ENCODE measurements at regions not wholly inside any gene's neighbourhood (a gene's known extent, or its start where the extent isn't known, plus 50 kb on each side); places are given as distances from the start of the nearest gene placed in this dataset.

DNA sequence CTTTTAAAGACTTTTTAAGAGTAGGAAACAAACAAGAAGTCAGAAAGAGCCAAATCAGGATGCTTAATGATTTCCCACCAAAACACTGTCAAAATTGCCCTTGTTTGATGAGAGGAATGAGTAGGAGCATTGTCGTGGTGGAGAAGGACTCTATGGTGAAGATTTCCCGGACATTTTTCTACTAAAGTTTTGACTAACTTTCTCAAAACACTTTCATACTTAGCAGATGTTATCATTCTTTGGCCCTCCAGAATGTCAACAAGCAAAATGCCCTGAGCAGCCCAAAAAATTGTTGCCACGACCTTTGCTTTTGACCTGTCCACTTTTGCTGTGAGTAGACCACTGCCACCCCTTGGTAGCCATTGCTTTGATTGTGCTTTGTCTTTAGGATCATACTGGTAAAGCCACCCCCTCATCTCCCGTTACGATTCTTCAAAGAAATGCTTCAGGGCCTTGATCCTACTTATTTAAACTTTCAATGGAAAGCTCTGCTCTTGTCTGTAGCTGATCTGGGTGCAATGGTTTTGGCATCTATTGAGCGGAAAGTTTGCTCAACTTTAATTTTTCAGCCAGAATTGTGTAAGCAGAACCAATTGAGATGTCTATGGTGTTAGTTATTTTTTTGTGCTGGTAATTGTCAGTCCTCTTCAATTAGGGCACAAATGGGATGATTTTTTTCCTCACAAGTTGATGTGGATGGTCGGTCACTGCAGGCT lies 67.2 kb downstream of the ADM start:
- DNase-seq, result no peak
- Histone ChIP-seq H4K5ac (ENCODE audit: low read length) (no peak overlapping the region), H3K4ac (ENCODE audit: low read depth, low read length) (no peak overlapping the region), H2BK15ac (replicated peaks; ENCODE audit: low read depth) (no peak overlapping the region), H3K9ac (ENCODE audit: low read length) (no peak overlapping the region), H3K36me3 (ENCODE audit: control insufficient read depth, insufficient read depth, low read length) (no peaks in the 10 kb centered on the region), H3K56ac (ENCODE audit: low read length) (no peak overlapping the region), H4K8ac (ENCODE audit: low read depth, low read length) (no peak overlapping the region), H3K18ac (ENCODE audit: low read length) (no peak overlapping the region), H3K4me3 (ENCODE audit: low read length) (no peak overlapping the region), H3K4me2 (ENCODE audit: low read length) (no peak overlapping the region), H3K4me1 (ENCODE audit: control insufficient read depth, low read depth, low read length) (no peaks in the 10 kb centered on the region), H3K23ac (ENCODE audit: low read length) (no peak overlapping the region), H3K27ac (ENCODE audit: low read depth, low read length) (no peak overlapping the region), H3K79me1 (ENCODE audit: low read length) (no peaks in the 10 kb centered on the region), H2BK5ac (ENCODE audit: low read length) (no peak overlapping the region), H3K79me2 (ENCODE audit: control insufficient read depth, insufficient read depth, low read length) (no peaks in the 10 kb centered on the region), H2BK120ac (ENCODE audit: low read depth, low read length) (no peak overlapping the region), H3K27me3 (ENCODE audit: insufficient read depth, low read length, poor library complexity) (no peaks in the 10 kb centered on the region), H2AK5ac (ENCODE audit: low read length) (no peak overlapping the region)
- no CpG with 5 or more reads among the region's 7 CpGs for WGBS (ENCODE audit: extremely low coverage, insufficient coverage, low lambda C conversion rate)

DNA sequence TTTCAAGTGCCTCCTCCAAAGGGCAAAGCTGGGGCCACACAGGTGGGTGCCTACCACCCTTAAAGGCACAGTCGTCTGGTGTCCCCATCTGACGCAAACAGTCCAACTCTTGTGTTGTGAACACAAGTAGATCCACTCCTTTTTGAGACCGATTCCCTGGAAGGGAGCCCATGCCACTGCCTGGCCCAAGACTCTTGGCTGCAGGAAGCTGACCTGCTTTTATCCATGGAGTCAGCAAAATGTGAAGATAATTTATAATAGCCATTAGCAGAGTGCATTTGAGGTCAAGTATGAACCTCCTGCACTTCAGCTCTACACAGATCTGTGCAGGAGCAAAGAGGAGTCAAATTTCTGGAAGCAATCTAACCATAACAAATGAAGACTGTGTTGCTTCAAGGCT lies 68.5 kb downstream of the ADM start:
- no peaks in the 10 kb centered on the region for H3K36me3 ChIP-seq (ENCODE audit: control insufficient read depth, insufficient read depth, low read length)
- H4K5ac ChIP-seq (ENCODE audit: low read length), result no peak overlapping the region
- H3K79me2 ChIP-seq (ENCODE audit: control insufficient read depth, insufficient read depth, low read length), result no peaks in the 10 kb centered on the region
- no peak overlapping the region for H3K23ac ChIP-seq (ENCODE audit: low read length)
- no peaks in the 10 kb centered on the region for H3K79me1 ChIP-seq (ENCODE audit: low read length)
- H2BK120ac ChIP-seq (ENCODE audit: low read depth, low read length), result no peak overlapping the region
- H2BK5ac ChIP-seq (ENCODE audit: low read length), result no peak overlapping the region
- WGBS (ENCODE audit: extremely low coverage, insufficient coverage, low lambda C conversion rate), result no CpG with 5 or more reads among the region's 3 CpGs
- no peak overlapping the region for H2BK15ac ChIP-seq (replicated peaks; ENCODE audit: low read depth)
- H4K8ac ChIP-seq (ENCODE audit: low read depth, low read length), result no peak overlapping the region
- H3K27ac ChIP-seq (ENCODE audit: low read depth, low read length), result no peak overlapping the region
- no peaks in the 10 kb centered on the region for H3K4me1 ChIP-seq (ENCODE audit: control insufficient read depth, low read depth, low read length)
- no peak overlapping the region for H3K4me3 ChIP-seq (ENCODE audit: low read length)
- H3K27me3 ChIP-seq (ENCODE audit: insufficient read depth, low read length, poor library complexity), result no peaks in the 10 kb centered on the region
- no peak overlapping the region for H3K56ac ChIP-seq (ENCODE audit: low read length)
- no peak overlapping the region for H3K4ac ChIP-seq (ENCODE audit: low read depth, low read length)
- H3K18ac ChIP-seq (ENCODE audit: low read length), result no peak overlapping the region
- no peak for DNase-seq
- no peak overlapping the region for H3K4me2 ChIP-seq (ENCODE audit: low read length)
- H3K9ac ChIP-seq (ENCODE audit: low read length), result no peak overlapping the region
- H2AK5ac ChIP-seq (ENCODE audit: low read length), result no peak overlapping the region

- no peaks in the 10 kb centered on the region for H3K79me1 ChIP-seq (ENCODE audit: low read length)
- H3K4me1 ChIP-seq (ENCODE audit: control insufficient read depth, low read depth, low read length), result no peaks in the 10 kb centered on the region
- no peak overlapping the region for H4K5ac ChIP-seq (ENCODE audit: low read length)
These were observed 69.1 kb downstream of the ADM start for GRCh38 chr11:10373929-10374328.

GRCh38 chr11:10374386-10374785 lies 69.5 kb downstream of the ADM start:
- no peak overlapping the region for H3K9ac ChIP-seq (ENCODE audit: low read length)
- H4K8ac ChIP-seq (ENCODE audit: low read depth, low read length), result no peak overlapping the region
- no peak overlapping the region for H4K5ac ChIP-seq (ENCODE audit: low read length)
- H3K4ac ChIP-seq (ENCODE audit: low read depth, low read length), result no peak overlapping the region
- WGBS (ENCODE audit: extremely low coverage, insufficient coverage, low lambda C conversion rate), result no CpG with 5 or more reads among the region's 1 CpG
- no peak overlapping the region for H3K4me2 ChIP-seq (ENCODE audit: low read length)
- no peak overlapping the region for H3K18ac ChIP-seq (ENCODE audit: low read length)
- no peak overlapping the region for H2BK120ac ChIP-seq (ENCODE audit: low read depth, low read length)
- H3K79me1 ChIP-seq (ENCODE audit: low read length), result no peaks in the 10 kb centered on the region
- no peaks in the 10 kb centered on the region for H3K79me2 ChIP-seq (ENCODE audit: control insufficient read depth, insufficient read depth, low read length)
- peak overlapping the region; percentile 3 for H3K27ac ChIP-seq (ENCODE audit: low read depth, low read length)
- H3K36me3 ChIP-seq (ENCODE audit: control insufficient read depth, insufficient read depth, low read length), result no peaks in the 10 kb centered on the region
- H3K4me3 ChIP-seq (ENCODE audit: low read length), result no peak overlapping the region
- no peaks in the 10 kb centered on the region for H3K4me1 ChIP-seq (ENCODE audit: control insufficient read depth, low read depth, low read length)
- H3K56ac ChIP-seq (ENCODE audit: low read length), result no peak overlapping the region
- no peak for DNase-seq
- H2BK5ac ChIP-seq (ENCODE audit: low read length), result no peak overlapping the region
- no peak overlapping the region for H2AK5ac ChIP-seq (ENCODE audit: low read length)
- H2BK15ac ChIP-seq (replicated peaks; ENCODE audit: low read depth), result no peak overlapping the region
- no peaks in the 10 kb centered on the region for H3K27me3 ChIP-seq (ENCODE audit: insufficient read depth, low read length, poor library complexity)
- no peak overlapping the region for H3K23ac ChIP-seq (ENCODE audit: low read length)

More at GRCh38 chr11:10373929-10374328, 69.1 kb downstream of the ADM start:
- H3K79me2 ChIP-seq (ENCODE audit: control insufficient read depth, insufficient read depth, low read length), result no peaks in the 10 kb centered on the region
- no peak overlapping the region for H3K4ac ChIP-seq (ENCODE audit: low read depth, low read length)
- no peaks in the 10 kb centered on the region for H3K27me3 ChIP-seq (ENCODE audit: insufficient read depth, low read length, poor library complexity)
- H3K18ac ChIP-seq (ENCODE audit: low read length), result no peak overlapping the region
- no CpG with 5 or more reads among the region's 1 CpG for WGBS (ENCODE audit: extremely low coverage, insufficient coverage, low lambda C conversion rate)
- no peak overlapping the region for H2BK120ac ChIP-seq (ENCODE audit: low read depth, low read length)
- H3K27ac ChIP-seq (ENCODE audit: low read depth, low read length), result no peak overlapping the region
- H2AK5ac ChIP-seq (ENCODE audit: low read length), result no peak overlapping the region
- no peak overlapping the region for H3K4me2 ChIP-seq (ENCODE audit: low read length)
- H2BK15ac ChIP-seq (replicated peaks; ENCODE audit: low read depth), result no peak overlapping the region
- no peak overlapping the region for H4K8ac ChIP-seq (ENCODE audit: low read depth, low read length)
- no peak for DNase-seq
- H3K9ac ChIP-seq (ENCODE audit: low read length), result no peak overlapping the region
- no peak overlapping the region for H2BK5ac ChIP-seq (ENCODE audit: low read length)
- H3K4me3 ChIP-seq (ENCODE audit: low read length), result no peak overlapping the region
- H3K36me3 ChIP-seq (ENCODE audit: control insufficient read depth, insufficient read depth, low read length), result no peaks in the 10 kb centered on the region
- H3K56ac ChIP-seq (ENCODE audit: low read length), result no peak overlapping the region
- no peak overlapping the region for H3K23ac ChIP-seq (ENCODE audit: low read length)

GRCh38 chr11:10375280-10375971 lies 70.6 kb downstream of the ADM start:
- H3K4me2 ChIP-seq (ENCODE audit: low read length), result no peak overlapping the region
- DNase-seq, result peak; percentile 30
- H2BK15ac ChIP-seq (replicated peaks; ENCODE audit: low read depth), result no peak overlapping the region
- H3K4me3 ChIP-seq (ENCODE audit: low read length), result no peak overlapping the region
- H2BK120ac ChIP-seq (ENCODE audit: low read depth, low read length), result no peak overlapping the region
- no peaks in the 10 kb centered on the region for H3K36me3 ChIP-seq (ENCODE audit: control insufficient read depth, insufficient read depth, low read length)
- H3K79me2 ChIP-seq (ENCODE audit: control insufficient read depth, insufficient read depth, low read length), result no peaks in the 10 kb centered on the region
- WGBS (ENCODE audit: extremely low coverage, insufficient coverage, low lambda C conversion rate), result no CpG with 5 or more reads among the region's 5 CpGs
- no peaks in the 10 kb centered on the region for H3K79me1 ChIP-seq (ENCODE audit: low read length)
- H3K23ac ChIP-seq (ENCODE audit: low read length), result no peak overlapping the region
- no peak overlapping the region for H3K4ac ChIP-seq (ENCODE audit: low read depth, low read length)
- no peak overlapping the region for H2AK5ac ChIP-seq (ENCODE audit: low read length)
- no peak overlapping the region for H4K8ac ChIP-seq (ENCODE audit: low read depth, low read length)
- H3K27ac ChIP-seq (ENCODE audit: low read depth, low read length), result no peak overlapping the region
- no peak overlapping the region for H2BK5ac ChIP-seq (ENCODE audit: low read length)
- H3K56ac ChIP-seq (ENCODE audit: low read length), result no peak overlapping the region
- H4K5ac ChIP-seq (ENCODE audit: low read length), result no peak overlapping the region
- H3K4me1 ChIP-seq (ENCODE audit: control insufficient read depth, low read depth, low read length), result no peaks in the 10 kb centered on the region
- no peaks in the 10 kb centered on the region for H3K27me3 ChIP-seq (ENCODE audit: insufficient read depth, low read length, poor library complexity)
- no peak overlapping the region for H3K9ac ChIP-seq (ENCODE audit: low read length)
- peak overlapping the region; percentile 25 for H3K18ac ChIP-seq (ENCODE audit: low read length)

Data from mesendoderm (in vitro differentiated cells).